Keratinocyte (primary cell): ENCODE measurements at regions not wholly inside any gene's neighbourhood (a gene's known extent, or its start where the extent isn't known, plus 50 kb on each side); places are given as distances from the start of the nearest gene placed in this dataset.

Source experiments
- DNase-seq: peaks from one replicate; pipeline ENCODE4 v3.0.0-alpha.2; 2011; ENCODE audit warnings: low read depth, missing footprints, low spot score
- FAIRE-seq: peaks from 2 replicates; lab custom pipeline; 2011; peaks lifted over from hg19 to GRCh38; lab: Jason Lieb, UNC
- H2AFZ ChIP-seq: 2 replicates; pipeline ENCODE4 v1.6.0; 2012; ENCODE audit warnings: low read length, control low read depth, inconsistent platforms; ENCODE audit not compliant: control insufficient read depth
- H3K27ac ChIP-seq: 2 replicates; pipeline ENCODE4 v1.5.1; 2011; ENCODE audit warnings: low read length; ENCODE audit not compliant: control insufficient read depth, insufficient read depth
- H3K27me3 ChIP-seq: 3 replicates; pipeline ENCODE4 v1.6.0; 2011; ENCODE audit warnings: low read length; ENCODE audit not compliant: control insufficient read depth, insufficient read depth; ENCODE audit errors: extremely low read depth
- H3K36me3 ChIP-seq, 2 experiments: 2 replicates in 1 of 2; 3 replicates in 1 of 2; pipeline ENCODE4 v1.5.1; 2011; ENCODE audit warnings: low read length in 2 of 2, mild to moderate bottlenecking in 1 of 2; ENCODE audit not compliant: control insufficient read depth in 2 of 2, insufficient read depth in 2 of 2; ENCODE audit errors: extremely low read depth in 1 of 2
- H3K4me1 ChIP-seq: 3 replicates; pipeline ENCODE4 v1.5.1; 2011; ENCODE audit warnings: low read length; ENCODE audit not compliant: control insufficient read depth, insufficient read depth; ENCODE audit errors: extremely low read depth
- H3K4me2 ChIP-seq: 3 replicates; pipeline ENCODE4 v1.6.0; 2011; ENCODE audit warnings: low read depth, low read length; ENCODE audit not compliant: control insufficient read depth, insufficient read depth; ENCODE audit errors: extremely low read depth
- H3K4me3 ChIP-seq, 3 experiments: fragments of 200-600 bp in 1 of 3; sonication (generic) in 1 of 3; 2 replicates in 2 of 3; 3 replicates in 1 of 3; pipeline ENCODE4 v1.5.1; 2011 to 2016; ENCODE audit warnings: low read length in 3 of 3, mild to moderate bottlenecking in 3 of 3, control low read depth in 2 of 3, inconsistent platforms in 1 of 3, low read depth in 1 of 3, mixed read lengths in 1 of 3, mixed run types in 1 of 3, moderate library complexity in 1 of 3; ENCODE audit not compliant: control insufficient read depth in 2 of 3, insufficient read depth in 2 of 3; ENCODE audit errors: extremely low read depth in 1 of 3
- H3K79me2 ChIP-seq: 2 replicates; pipeline ENCODE4 v1.6.0; 2012; ENCODE audit warnings: low read length; ENCODE audit not compliant: control insufficient read depth, insufficient read depth
- H3K9ac ChIP-seq: 3 replicates; pipeline ENCODE4 v1.6.0; 2011; ENCODE audit warnings: low read length; ENCODE audit not compliant: control insufficient read depth, insufficient read depth; ENCODE audit errors: extremely low read depth
- H3K9me1 ChIP-seq: 3 replicates; pipeline ENCODE4 v1.6.0; 2011; ENCODE audit warnings: low read length; ENCODE audit not compliant: control insufficient read depth, insufficient read depth; ENCODE audit errors: extremely low read depth
- H3K9me3 ChIP-seq: 2 replicates; pipeline ENCODE4 v1.5.1; 2012; ENCODE audit warnings: low read depth, low read length; ENCODE audit not compliant: control insufficient read depth
- H4K20me1 ChIP-seq: 3 replicates; pipeline ENCODE4 v1.6.0; 2011; ENCODE audit warnings: low read length; ENCODE audit not compliant: control insufficient read depth, insufficient read depth; ENCODE audit errors: extremely low read depth
- CTCF ChIP-seq, 3 experiments: IDR thresholded peaks in 1 of 3; conservative IDR thresholded peaks in 1 of 3; optimal IDR thresholded peaks in 1 of 3; 2 replicates in 2 of 3; 3 replicates in 1 of 3; pipeline versions ENCODE3 to v1.5.1; 2011; ENCODE audit warnings: low read length in 3 of 3, mild to moderate bottlenecking in 3 of 3, moderate library complexity in 2 of 3, control low read depth in 1 of 3, inconsistent platforms in 1 of 3; ENCODE audit not compliant: insufficient read depth in 2 of 3; ENCODE audit errors: extremely low read depth in 1 of 3
- EZH2 ChIP-seq: IDR thresholded peaks from one replicate; pipeline ENCODE4 v1.6.1; 2012; ENCODE audit warnings: inconsistent platforms, mild to moderate bottlenecking, low read length, moderate library complexity
- dilution Hi-C: fragments of 300-500 bp; cut with MboI; formaldehyde crosslinking; loops from one replicate; pipeline ENCODE4 v1.7.0; 2020; ENCODE audit warnings: low sequenced_read_pairs; ENCODE audit not compliant: extremely low pct_ligation_motif_present

GRCh38 chr4:11042760-11043159 is 358.2 kb upstream of the CLNK start:
- no peak for TF ChIP-seq CTCF (optimal IDR thresholded peaks at IDR 0.05 in 1 of 3, IDR thresholded peaks at IDR 0.05 in 1 of 3, conservative IDR thresholded peaks at IDR 0.05 in 1 of 3; ENCODE audit: extremely low read depth in 1 of 3, insufficient read depth in 2 of 3, low read length in 3 of 3)
- Histone ChIP-seq H3K9ac (no peak overlapping the region), H4K20me1 (no peaks in the 10 kb centered on the region), H3K27me3 (no peaks in the 10 kb centered on the region), H3K4me1 (no peaks in the 10 kb centered on the region), H3K9me1 (no peaks in the 10 kb centered on the region), H2AFZ (no peak overlapping the region), H3K27ac (no peak overlapping the region), H3K9me3 (no peaks in the 10 kb centered on the region), H3K79me2 (no peaks in the 10 kb centered on the region), H3K36me3 (no peaks in the 10 kb centered on the region), H3K4me3 (no peak overlapping the region), H3K4me2 (no peak overlapping the region)
- no peak for FAIRE-seq
- DNase-seq = no peak
- dilution Hi-C loops = no loop called here

DNA sequence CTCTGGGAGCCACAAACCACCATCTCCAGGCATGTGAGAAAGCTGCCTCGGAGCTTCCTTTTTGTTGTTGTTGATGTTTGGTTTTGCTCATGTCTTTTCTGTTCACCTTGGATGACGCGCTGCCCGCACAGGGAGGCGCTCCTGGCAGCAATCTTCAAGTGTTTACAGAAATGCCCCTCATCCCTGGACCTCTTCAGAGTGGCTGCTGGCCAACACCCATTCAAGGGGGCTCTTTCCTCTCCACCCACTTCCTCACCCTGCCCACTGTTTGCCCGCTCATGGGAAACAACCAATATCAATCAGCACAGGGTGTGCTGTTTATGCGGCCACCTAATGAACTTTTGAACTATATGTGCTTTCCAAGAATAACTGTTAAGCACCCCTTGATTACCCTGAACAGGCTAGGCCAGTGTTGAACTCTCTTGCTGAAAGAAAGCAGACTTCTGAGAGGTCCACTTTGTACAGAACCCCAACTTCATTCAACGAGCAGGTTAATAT is 355.1 kb upstream of the CLNK start:
- H3K27ac ChIP-seq = no peak overlapping the region
- no peaks in the 10 kb centered on the region for H3K79me2 ChIP-seq
- FAIRE-seq (no peak), DNase-seq (no peak)
- no peak overlapping the region for H3K4me2 ChIP-seq
- H3K9me1 ChIP-seq = no peaks in the 10 kb centered on the region
- H4K20me1 ChIP-seq = no peaks in the 10 kb centered on the region
- H3K9me3 ChIP-seq = no peaks in the 10 kb centered on the region
- TF ChIP-seq CTCF (optimal IDR thresholded peaks at IDR 0.05 in 1 of 3, IDR thresholded peaks at IDR 0.05 in 1 of 3, conservative IDR thresholded peaks at IDR 0.05 in 1 of 3; ENCODE audit: extremely low read depth in 1 of 3, insufficient read depth in 2 of 3, low read length in 3 of 3) = no peak
- TF ChIP-seq EZH2 = no peak
- H3K9ac ChIP-seq = no peak overlapping the region
- H3K36me3 ChIP-seq = no peaks in the 10 kb centered on the region
- no peaks in the 10 kb centered on the region for H3K4me1 ChIP-seq
- no peak overlapping the region for H3K4me3 ChIP-seq
- dilution Hi-C loops = no loop called here
- H3K27me3 ChIP-seq = no peaks in the 10 kb centered on the region
- H2AFZ ChIP-seq = no peak overlapping the region
